ENCODE measurements at regions not wholly inside any gene's neighbourhood (a gene's known extent, or its start where the extent isn't known, plus 50 kb on each side); places are given as distances from the start of the nearest gene placed in this dataset.
"Not testable (repeated sequence)": the region's sequence is repeated elsewhere in the genome, so short reads cannot be mapped to it uniquely, and the experiment has no call there.

GRCh38 chr12:58677833-58678232, 242.5 kb downstream of the LRIG3 start:
- not testable (repeated sequence) for TF ChIP-seq JUND (IDR thresholded peaks at IDR 0.05); ZBTB33 (IDR thresholded peaks at IDR 0.05); YY1 (IDR thresholded peaks at IDR 0.05); TAF1 (conservative IDR thresholded peaks at IDR 0.05); RAD21 (IDR thresholded peaks at IDR 0.05); CTCF (IDR thresholded peaks at IDR 0.05; ENCODE audit: low read depth, low read length, missing input control)

All from liver (tissue), 3 donors.